ENCODE measurements at regions not wholly inside any gene's neighbourhood (a gene's known extent, or its start where the extent isn't known, plus 50 kb on each side); places are given as distances from the start of the nearest gene placed in this dataset.

DNA sequence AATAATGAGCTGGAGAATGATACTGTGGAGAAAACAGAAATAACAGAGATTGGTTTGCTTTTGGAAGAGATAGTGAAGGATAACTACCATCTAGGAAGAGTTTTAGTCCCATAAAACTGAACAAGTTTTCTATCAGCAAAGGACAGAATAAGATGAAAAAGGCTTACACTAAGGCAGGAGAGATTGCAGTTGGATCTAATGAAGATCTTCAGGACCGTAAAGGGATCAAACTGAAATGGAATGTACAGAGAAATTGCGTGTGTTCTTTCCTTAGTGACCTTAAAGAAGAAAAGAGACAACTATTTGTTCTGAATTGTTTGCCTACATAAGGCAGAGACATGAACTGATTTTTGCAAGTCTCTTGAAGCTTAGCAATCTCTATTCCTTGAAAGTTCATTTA lies 191.7 kb upstream of the MTPN start:
- TF ChIP-seq, protein P1, sequence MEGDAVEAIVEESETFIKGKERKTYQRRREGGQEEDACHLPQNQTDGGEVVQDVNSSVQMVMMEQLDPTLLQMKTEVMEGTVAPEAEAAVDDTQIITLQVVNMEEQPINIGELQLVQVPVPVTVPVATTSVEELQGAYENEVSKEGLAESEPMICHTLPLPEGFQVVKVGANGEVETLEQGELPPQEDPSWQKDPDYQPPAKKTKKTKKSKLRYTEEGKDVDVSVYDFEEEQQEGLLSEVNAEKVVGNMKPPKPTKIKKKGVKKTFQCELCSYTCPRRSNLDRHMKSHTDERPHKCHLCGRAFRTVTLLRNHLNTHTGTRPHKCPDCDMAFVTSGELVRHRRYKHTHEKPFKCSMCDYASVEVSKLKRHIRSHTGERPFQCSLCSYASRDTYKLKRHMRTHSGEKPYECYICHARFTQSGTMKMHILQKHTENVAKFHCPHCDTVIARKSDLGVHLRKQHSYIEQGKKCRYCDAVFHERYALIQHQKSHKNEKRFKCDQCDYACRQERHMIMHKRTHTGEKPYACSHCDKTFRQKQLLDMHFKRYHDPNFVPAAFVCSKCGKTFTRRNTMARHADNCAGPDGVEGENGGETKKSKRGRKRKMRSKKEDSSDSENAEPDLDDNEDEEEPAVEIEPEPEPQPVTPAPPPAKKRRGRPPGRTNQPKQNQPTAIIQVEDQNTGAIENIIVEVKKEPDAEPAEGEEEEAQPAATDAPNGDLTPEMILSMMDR (conservative IDR thresholded peaks at IDR 0.05; ENCODE audit: low read length), result no peak
- no peak for TF ChIP-seq EZH2phosphoT487 (IDR thresholded peaks at IDR 0.05; ENCODE audit: borderline replicate concordance)

Measured in Loucy (cell line).